ENCODE measurements at regions not wholly inside any gene's neighbourhood (a gene's known extent, or its start where the extent isn't known, plus 50 kb on each side); places are given as distances from the start of the nearest gene placed in this dataset.

DNA sequence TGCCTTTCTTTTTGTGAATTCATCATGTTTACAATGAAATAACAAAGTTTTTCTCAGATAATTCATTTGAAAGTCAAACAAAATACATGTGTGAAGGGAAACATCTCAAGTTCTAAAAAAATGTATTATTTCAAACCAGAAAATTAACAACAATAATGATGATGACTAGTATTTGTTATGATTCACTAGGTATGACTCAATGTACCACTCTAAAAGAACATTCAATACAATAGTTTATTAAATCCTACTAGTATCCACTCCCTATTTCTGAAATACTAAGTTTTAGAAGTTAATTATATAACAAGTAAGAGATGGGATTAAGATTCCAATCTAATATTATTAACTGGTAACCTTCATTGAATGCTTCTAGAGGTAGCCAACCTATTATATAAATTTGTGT, 1444.8 kb upstream of the CDH8 start:
- no peaks in the 10 kb centered on the region for H3K36me3 ChIP-seq (ENCODE audit: insufficient read depth, low read length)
- no peaks in the 10 kb centered on the region for H3K27me3 ChIP-seq (ENCODE audit: insufficient read depth, low read length)
- H3K4me3 ChIP-seq (ENCODE audit: low read depth, low read length), result no peak overlapping the region
- no peaks in the 10 kb centered on the region for H3K4me1 ChIP-seq (ENCODE audit: control insufficient read depth, insufficient read depth, low read length, unreplicated experiment)
- no peak overlapping the region for H2AFZ ChIP-seq (ENCODE audit: low read length, unreplicated experiment)
- no peaks in the 10 kb centered on the region for H3K79me2 ChIP-seq (ENCODE audit: control insufficient read depth, insufficient read depth, low read length, unreplicated experiment)
- H3K27ac ChIP-seq (ENCODE audit: low read depth, low read length), result no peak overlapping the region

GRCh38 chr16:63473725-63474124, 1437.5 kb upstream of the CDH8 start:
- no peak overlapping the region for H3K27ac ChIP-seq (ENCODE audit: low read depth, low read length)
- H3K36me3 ChIP-seq (ENCODE audit: insufficient read depth, low read length), result no peaks in the 10 kb centered on the region
- H3K4me1 ChIP-seq (ENCODE audit: control insufficient read depth, insufficient read depth, low read length, unreplicated experiment), result no peaks in the 10 kb centered on the region
- no peak overlapping the region for H2AFZ ChIP-seq (ENCODE audit: low read length, unreplicated experiment)
- no peaks in the 10 kb centered on the region for H3K27me3 ChIP-seq (ENCODE audit: insufficient read depth, low read length)
- no peak overlapping the region for H3K4me3 ChIP-seq (ENCODE audit: low read depth, low read length)
- no peaks in the 10 kb centered on the region for H3K79me2 ChIP-seq (ENCODE audit: control insufficient read depth, insufficient read depth, low read length, unreplicated experiment)

GRCh38 chr16:63467513-63467912, 1431.3 kb upstream of the CDH8 start:
- H3K27ac ChIP-seq (ENCODE audit: low read depth, low read length), result no peak overlapping the region
- no peaks in the 10 kb centered on the region for H3K4me1 ChIP-seq (ENCODE audit: control insufficient read depth, insufficient read depth, low read length, unreplicated experiment)
- H3K79me2 ChIP-seq (ENCODE audit: control insufficient read depth, insufficient read depth, low read length, unreplicated experiment), result no peaks in the 10 kb centered on the region
- no peak overlapping the region for H3K4me3 ChIP-seq (ENCODE audit: low read depth, low read length)
- no peaks in the 10 kb centered on the region for H3K36me3 ChIP-seq (ENCODE audit: insufficient read depth, low read length)
- no peaks in the 10 kb centered on the region for H3K27me3 ChIP-seq (ENCODE audit: insufficient read depth, low read length)
- H2AFZ ChIP-seq (ENCODE audit: low read length, unreplicated experiment), result no peak overlapping the region

DNA sequence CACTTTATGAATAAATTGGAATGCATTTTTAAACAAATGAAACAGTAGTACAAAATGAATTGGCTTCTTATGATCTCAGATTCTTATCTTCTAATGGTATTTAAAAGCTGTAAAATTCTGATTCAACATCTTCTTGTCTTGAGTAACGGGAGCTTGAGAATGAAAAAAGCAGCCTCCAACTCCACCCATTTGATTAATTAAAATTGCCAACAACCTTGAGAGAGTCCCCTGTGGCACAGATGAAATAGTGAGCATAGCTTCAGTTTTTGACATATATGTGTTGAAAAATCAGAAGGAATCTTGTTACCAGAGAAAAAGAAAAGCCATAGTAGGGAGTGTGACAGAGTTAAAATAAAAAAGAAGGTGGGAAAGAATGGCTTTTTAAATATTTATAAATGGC, 1426.1 kb upstream of the CDH8 start:
- no peak overlapping the region for H2AFZ ChIP-seq (ENCODE audit: low read length, unreplicated experiment)
- no peaks in the 10 kb centered on the region for H3K79me2 ChIP-seq (ENCODE audit: control insufficient read depth, insufficient read depth, low read length, unreplicated experiment)
- no peaks in the 10 kb centered on the region for H3K27me3 ChIP-seq (ENCODE audit: insufficient read depth, low read length)
- H3K4me3 ChIP-seq (ENCODE audit: low read depth, low read length), result no peak overlapping the region
- no peak overlapping the region for H3K27ac ChIP-seq (ENCODE audit: low read depth, low read length)
- H3K4me1 ChIP-seq (ENCODE audit: control insufficient read depth, insufficient read depth, low read length, unreplicated experiment), result no peaks in the 10 kb centered on the region
- H3K36me3 ChIP-seq (ENCODE audit: insufficient read depth, low read length), result no peaks in the 10 kb centered on the region

DNA sequence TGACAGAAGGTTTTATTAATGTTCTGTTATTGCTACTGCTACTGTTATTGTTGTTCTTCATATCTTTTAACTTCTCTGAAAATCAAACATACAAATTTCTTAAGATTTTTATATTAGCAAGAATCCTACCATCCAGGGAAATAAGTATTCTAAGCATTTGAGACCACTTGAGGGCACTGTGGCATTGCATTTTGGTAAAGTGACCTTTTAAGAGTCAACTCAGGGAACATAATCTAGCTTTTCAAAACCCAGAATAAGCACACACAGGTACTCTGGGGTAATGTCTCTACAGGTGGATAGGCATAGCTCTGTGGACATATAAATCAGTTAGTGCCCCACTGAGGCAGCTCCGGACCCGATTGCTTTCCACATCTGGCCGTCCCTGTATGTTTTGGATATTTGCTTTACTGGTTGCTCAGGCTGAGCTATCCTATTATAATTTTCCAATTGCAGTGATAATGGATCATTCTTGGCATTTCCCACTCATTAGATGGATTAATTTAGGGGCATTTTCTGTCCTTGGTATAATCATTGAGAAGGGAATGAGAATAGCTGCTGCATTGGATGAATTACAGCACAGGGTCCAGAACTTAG, 1425.1 kb upstream of the CDH8 start:
- Histone ChIP-seq H3K79me2 (ENCODE audit: control insufficient read depth, insufficient read depth, low read length, unreplicated experiment) (no peaks in the 10 kb centered on the region), H3K27me3 (ENCODE audit: insufficient read depth, low read length) (no peaks in the 10 kb centered on the region), H3K27ac (ENCODE audit: low read depth, low read length) (no peak overlapping the region), H3K36me3 (ENCODE audit: insufficient read depth, low read length) (no peaks in the 10 kb centered on the region), H2AFZ (ENCODE audit: low read length, unreplicated experiment) (no peak overlapping the region), H3K4me3 (ENCODE audit: low read depth, low read length) (no peak overlapping the region), H3K4me1 (ENCODE audit: control insufficient read depth, insufficient read depth, low read length, unreplicated experiment) (no peaks in the 10 kb centered on the region)

- Histone ChIP-seq H3K4me3 (ENCODE audit: low read depth, low read length) (no peak overlapping the region), H3K79me2 (ENCODE audit: control insufficient read depth, insufficient read depth, low read length, unreplicated experiment) (no peaks in the 10 kb centered on the region), H3K36me3 (ENCODE audit: insufficient read depth, low read length) (no peaks in the 10 kb centered on the region), H3K27ac (ENCODE audit: low read depth, low read length) (no peak overlapping the region), H3K4me1 (ENCODE audit: control insufficient read depth, insufficient read depth, low read length, unreplicated experiment) (no peaks in the 10 kb centered on the region), H2AFZ (ENCODE audit: low read length, unreplicated experiment) (no peak overlapping the region), H3K27me3 (ENCODE audit: insufficient read depth, low read length) (no peaks in the 10 kb centered on the region)
These were observed 1422.6 kb upstream of the CDH8 start for GRCh38 chr16:63458846-63459245.

DNA sequence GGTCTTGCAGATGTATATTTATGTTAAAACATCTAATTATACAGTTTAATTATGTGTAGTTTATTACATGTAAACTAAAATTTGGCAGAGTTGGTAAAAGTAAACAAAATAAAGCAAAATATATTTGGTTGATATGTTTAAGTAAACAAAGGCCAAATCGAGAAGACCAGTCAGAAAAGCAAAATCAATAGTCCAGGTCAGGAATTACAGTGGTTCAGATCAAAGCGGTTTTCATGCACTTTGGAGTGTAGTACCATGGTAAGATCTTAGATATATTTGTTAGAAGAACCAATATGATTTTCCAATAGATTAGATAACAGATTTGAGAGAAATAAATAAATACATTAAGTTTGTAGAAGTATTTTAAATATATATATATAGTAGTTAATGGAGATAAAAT, 1421.6 kb upstream of the CDH8 start:
- Histone ChIP-seq H3K4me1 (ENCODE audit: control insufficient read depth, insufficient read depth, low read length, unreplicated experiment) (no peaks in the 10 kb centered on the region), H2AFZ (ENCODE audit: low read length, unreplicated experiment) (no peak overlapping the region), H3K79me2 (ENCODE audit: control insufficient read depth, insufficient read depth, low read length, unreplicated experiment) (no peaks in the 10 kb centered on the region), H3K4me3 (ENCODE audit: low read depth, low read length) (no peak overlapping the region), H3K36me3 (ENCODE audit: insufficient read depth, low read length) (no peaks in the 10 kb centered on the region), H3K27me3 (ENCODE audit: insufficient read depth, low read length) (no peaks in the 10 kb centered on the region), H3K27ac (ENCODE audit: low read depth, low read length) (no peak overlapping the region)

- no peaks in the 10 kb centered on the region for H3K27me3 ChIP-seq (ENCODE audit: insufficient read depth, low read length)
- H2AFZ ChIP-seq (ENCODE audit: low read length, unreplicated experiment), result no peak overlapping the region
- no peak overlapping the region for H3K27ac ChIP-seq (ENCODE audit: low read depth, low read length)
- no peaks in the 10 kb centered on the region for H3K4me1 ChIP-seq (ENCODE audit: control insufficient read depth, insufficient read depth, low read length, unreplicated experiment)
- H3K79me2 ChIP-seq (ENCODE audit: control insufficient read depth, insufficient read depth, low read length, unreplicated experiment), result no peaks in the 10 kb centered on the region
- H3K36me3 ChIP-seq (ENCODE audit: insufficient read depth, low read length), result no peaks in the 10 kb centered on the region
- H3K4me3 ChIP-seq (ENCODE audit: low read depth, low read length), result no peak overlapping the region
These were observed 1417.0 kb upstream of the CDH8 start for GRCh38 chr16:63453261-63453660.

DNA sequence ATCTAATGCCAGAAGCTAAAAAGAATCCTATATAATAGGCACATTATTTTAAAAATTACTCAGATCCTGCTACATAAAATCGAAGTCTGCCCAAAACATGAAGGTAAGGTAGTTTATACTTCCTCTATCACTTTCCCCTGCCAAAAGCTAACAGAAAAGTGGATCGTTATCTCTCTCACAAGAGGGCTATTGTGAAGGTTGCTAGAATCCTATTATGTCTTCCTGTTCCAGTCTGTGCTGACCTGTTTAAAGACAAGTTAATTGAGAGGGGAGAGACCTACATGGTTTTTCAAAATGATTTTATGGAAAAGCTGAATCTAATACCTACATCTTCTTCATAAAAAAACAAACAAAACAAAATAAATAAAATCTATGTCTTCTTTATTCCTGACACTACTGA, 1410.9 kb upstream of the CDH8 start:
- no peaks in the 10 kb centered on the region for H3K79me2 ChIP-seq (ENCODE audit: control insufficient read depth, insufficient read depth, low read length, unreplicated experiment)
- no peak overlapping the region for H2AFZ ChIP-seq (ENCODE audit: low read length, unreplicated experiment)
- H3K4me3 ChIP-seq (ENCODE audit: low read depth, low read length), result no peak overlapping the region
- no peaks in the 10 kb centered on the region for H3K36me3 ChIP-seq (ENCODE audit: insufficient read depth, low read length)
- H3K27ac ChIP-seq (ENCODE audit: low read depth, low read length), result no peak overlapping the region
- H3K27me3 ChIP-seq (ENCODE audit: insufficient read depth, low read length), result no peaks in the 10 kb centered on the region
- H3K4me1 ChIP-seq (ENCODE audit: control insufficient read depth, insufficient read depth, low read length, unreplicated experiment), result no peaks in the 10 kb centered on the region

GRCh38 chr16:63442246-63442645, 1406.0 kb upstream of the CDH8 start:
- Histone ChIP-seq H3K79me2 (ENCODE audit: control insufficient read depth, insufficient read depth, low read length, unreplicated experiment) (no peaks in the 10 kb centered on the region), H3K4me3 (ENCODE audit: low read depth, low read length) (no peak overlapping the region), H2AFZ (ENCODE audit: low read length, unreplicated experiment) (no peak overlapping the region), H3K27ac (ENCODE audit: low read depth, low read length) (no peak overlapping the region), H3K36me3 (ENCODE audit: insufficient read depth, low read length) (no peaks in the 10 kb centered on the region), H3K4me1 (ENCODE audit: control insufficient read depth, insufficient read depth, low read length, unreplicated experiment) (no peaks in the 10 kb centered on the region), H3K27me3 (ENCODE audit: insufficient read depth, low read length) (no peaks in the 10 kb centered on the region)

DNA sequence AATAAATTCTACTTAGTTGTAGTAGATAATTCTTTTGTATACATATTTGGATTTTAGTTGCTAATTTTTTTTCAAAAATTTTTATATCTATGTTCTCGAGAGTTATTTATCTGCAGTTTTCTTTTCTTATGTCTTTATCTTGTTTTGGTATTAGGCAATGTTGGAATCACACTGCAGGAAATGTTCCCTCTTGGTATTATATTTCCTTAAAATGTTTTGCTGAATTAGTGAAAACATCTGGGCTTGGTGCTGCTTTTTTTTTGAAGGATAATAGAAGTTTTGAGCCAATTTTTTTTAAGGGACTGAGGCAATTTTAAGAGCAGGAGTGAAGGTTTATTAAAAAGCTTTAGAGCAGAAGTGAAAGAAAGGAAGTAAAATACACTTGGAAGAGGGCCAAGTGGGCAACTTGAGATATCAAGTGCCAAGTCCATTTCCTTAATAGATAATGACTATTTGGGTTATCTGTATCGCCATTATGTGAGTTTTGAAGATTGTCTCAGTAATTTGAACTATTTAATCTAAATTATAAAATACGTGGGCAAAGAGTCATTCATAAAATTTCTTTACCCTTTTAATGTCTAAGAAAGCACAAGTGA, 1390.1 kb upstream of the CDH8 start:
- H3K27me3 ChIP-seq (ENCODE audit: insufficient read depth, low read length), result no peaks in the 10 kb centered on the region
- no peak overlapping the region for H2AFZ ChIP-seq (ENCODE audit: low read length, unreplicated experiment)
- H3K36me3 ChIP-seq (ENCODE audit: insufficient read depth, low read length), result no peaks in the 10 kb centered on the region
- H3K4me3 ChIP-seq (ENCODE audit: low read depth, low read length), result no peak overlapping the region
- no peaks in the 10 kb centered on the region for H3K4me1 ChIP-seq (ENCODE audit: control insufficient read depth, insufficient read depth, low read length, unreplicated experiment)
- no peaks in the 10 kb centered on the region for H3K79me2 ChIP-seq (ENCODE audit: control insufficient read depth, insufficient read depth, low read length, unreplicated experiment)
- H3K27ac ChIP-seq (ENCODE audit: low read depth, low read length), result no peak overlapping the region

Data from ACC112 (cell line).